H1 (cell line): ENCODE measurements at regions not wholly inside any gene's neighbourhood (a gene's known extent, or its start where the extent isn't known, plus 50 kb on each side); places are given as distances from the start of the nearest gene placed in this dataset.

Source experiments
- ASH2L ChIP-seq: fragments of 200-600, 300-600 bp; sonication (generic); IDR thresholded peaks from one replicate; pipeline ENCODE4 v1.7.1; 2017; ENCODE audit warnings: low read length
- CHD7 ChIP-seq: fragments of 300-600 bp; sonication (generic); IDR thresholded peaks from 2 replicates; pipeline ENCODE4 v1.7.1; 2012; ENCODE audit warnings: low read length, moderate library complexity, mild to moderate bottlenecking, inconsistent platforms; ENCODE audit not compliant: insufficient replicate concordance
- SP1 ChIP-seq: IDR thresholded peaks from 2 replicates; pipeline ENCODE4 v1.6.1; 2011; ENCODE audit warnings: low read depth, low read length
- YY1 ChIP-seq: IDR thresholded peaks from 2 replicates; pipeline ENCODE4 v1.6.1; 2011; ENCODE audit warnings: low read depth, mild to moderate bottlenecking, low read length
- TF ChIP-seq, protein P1 (sequence below): IDR thresholded peaks from 2 replicates; pipeline ENCODE4 v1.6.1; 2012; ENCODE audit warnings: inconsistent platforms

GRCh38 chr2:47315475-47315874, 53.6 kb upstream of the EPCAM start:
- TF ChIP-seq ASH2L (no peak), CHD7 (no peak), YY1 (no peak), SP1 (no peak)
- TF ChIP-seq, protein P1, sequence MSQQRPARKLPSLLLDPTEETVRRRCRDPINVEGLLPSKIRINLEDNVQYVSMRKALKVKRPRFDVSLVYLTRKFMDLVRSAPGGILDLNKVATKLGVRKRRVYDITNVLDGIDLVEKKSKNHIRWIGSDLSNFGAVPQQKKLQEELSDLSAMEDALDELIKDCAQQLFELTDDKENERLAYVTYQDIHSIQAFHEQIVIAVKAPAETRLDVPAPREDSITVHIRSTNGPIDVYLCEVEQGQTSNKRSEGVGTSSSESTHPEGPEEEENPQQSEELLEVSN: no peak
